RWPE2 (cell line): ENCODE measurements at regions not wholly inside any gene's neighbourhood (a gene's known extent, or its start where the extent isn't known, plus 50 kb on each side); places are given as distances from the start of the nearest gene placed in this dataset.
A peak's percentile ranks its signal among the peaks of the same experiment; 100 is the strongest.

Experiments used
- ATAC-seq: fragments of 200-7000 bp; cut with Tn5 transposase; 3 replicates; pipeline ENCODE4 v1.9.1; 2021; ENCODE audit warnings: low read depth
- DNase-seq: peaks from one replicate; pipeline ENCODE4 v3.0.0-alpha.2; 2020; ENCODE audit warnings: low spot score
- H3K27ac ChIP-seq: fragments of 450-650 bp; 2 replicates; pipeline ENCODE4 v1.5.1; 2017; ENCODE audit warnings: mild to moderate bottlenecking; ENCODE audit not compliant: poor library complexity, severe bottlenecking
- H3K27me3 ChIP-seq: fragments of 250-450 bp; sonication (Bioruptor Pico); 2 replicates; pipeline ENCODE4 v1.5.1; 2021; ENCODE audit warnings: mild to moderate bottlenecking, moderate library complexity; ENCODE audit not compliant: insufficient read depth, poor library complexity, severe bottlenecking
- H3K36me3 ChIP-seq: fragments of 250-450 bp; sonication (Bioruptor Pico); 2 replicates; pipeline ENCODE4 v1.5.1; 2020; ENCODE audit warnings: low read depth, mild to moderate bottlenecking, moderate library complexity
- H3K4me1 ChIP-seq: fragments of 250-450 bp; sonication (Bioruptor Pico); 2 replicates; pipeline ENCODE4 v1.5.1; 2021; ENCODE audit warnings: mild to moderate bottlenecking, moderate library complexity; ENCODE audit not compliant: insufficient read depth, poor library complexity, severe bottlenecking
- H3K4me3 ChIP-seq: fragments of 250-450 bp; sonication (Bioruptor Pico); 2 replicates; pipeline ENCODE4 v1.5.1; 2021; ENCODE audit warnings: mild to moderate bottlenecking, moderate library complexity; ENCODE audit not compliant: severe bottlenecking
- H3K9me3 ChIP-seq: fragments of 250-450 bp; sonication (Bioruptor Pico); 2 replicates; pipeline ENCODE4 v1.5.1; 2021; ENCODE audit warnings: mild to moderate bottlenecking, moderate library complexity; ENCODE audit not compliant: severe bottlenecking
- TF ChIP-seq, protein P1 (sequence below): fragments of 450-650 bp; IDR thresholded peaks from one replicate; pipeline ENCODE4 v1.5.1; 2017; ENCODE audit warnings: mild to moderate bottlenecking, moderate library complexity; ENCODE audit not compliant: poor library complexity, severe bottlenecking

DNA sequence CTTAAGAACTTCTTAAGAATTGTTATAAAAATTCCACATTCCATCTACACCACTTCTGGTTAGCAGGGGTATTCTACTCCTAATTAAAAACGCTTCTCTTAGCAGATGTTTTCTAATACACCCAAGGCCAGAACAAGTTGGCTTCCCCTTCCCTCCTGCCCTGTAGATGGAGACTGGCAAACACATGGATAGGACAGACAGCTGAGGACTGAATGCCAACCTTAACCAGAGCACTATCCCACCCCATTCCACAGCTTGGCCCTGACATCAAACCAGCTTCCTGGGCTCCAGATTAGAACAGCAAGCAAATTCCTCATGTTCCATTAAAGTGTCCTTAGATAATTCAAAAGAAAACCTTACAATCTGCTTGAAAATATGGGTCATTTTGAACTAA is 56.6 kb upstream of the IL6 start:
- ATAC-seq (no peak), DNase-seq (no peak)
- Histone ChIP-seq H3K36me3 (no peaks in the 10 kb centered on the region), H3K4me1 (peaks cover 46% of the 10 kb centered on the region), H3K27me3 (no peaks in the 10 kb centered on the region), H3K27ac (no peak overlapping the region), H3K4me3 (no peak overlapping the region), H3K9me3 (peaks cover 2% of the 10 kb centered on the region)
- TF ChIP-seq, protein P1, sequence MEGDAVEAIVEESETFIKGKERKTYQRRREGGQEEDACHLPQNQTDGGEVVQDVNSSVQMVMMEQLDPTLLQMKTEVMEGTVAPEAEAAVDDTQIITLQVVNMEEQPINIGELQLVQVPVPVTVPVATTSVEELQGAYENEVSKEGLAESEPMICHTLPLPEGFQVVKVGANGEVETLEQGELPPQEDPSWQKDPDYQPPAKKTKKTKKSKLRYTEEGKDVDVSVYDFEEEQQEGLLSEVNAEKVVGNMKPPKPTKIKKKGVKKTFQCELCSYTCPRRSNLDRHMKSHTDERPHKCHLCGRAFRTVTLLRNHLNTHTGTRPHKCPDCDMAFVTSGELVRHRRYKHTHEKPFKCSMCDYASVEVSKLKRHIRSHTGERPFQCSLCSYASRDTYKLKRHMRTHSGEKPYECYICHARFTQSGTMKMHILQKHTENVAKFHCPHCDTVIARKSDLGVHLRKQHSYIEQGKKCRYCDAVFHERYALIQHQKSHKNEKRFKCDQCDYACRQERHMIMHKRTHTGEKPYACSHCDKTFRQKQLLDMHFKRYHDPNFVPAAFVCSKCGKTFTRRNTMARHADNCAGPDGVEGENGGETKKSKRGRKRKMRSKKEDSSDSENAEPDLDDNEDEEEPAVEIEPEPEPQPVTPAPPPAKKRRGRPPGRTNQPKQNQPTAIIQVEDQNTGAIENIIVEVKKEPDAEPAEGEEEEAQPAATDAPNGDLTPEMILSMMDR = no peak

DNA sequence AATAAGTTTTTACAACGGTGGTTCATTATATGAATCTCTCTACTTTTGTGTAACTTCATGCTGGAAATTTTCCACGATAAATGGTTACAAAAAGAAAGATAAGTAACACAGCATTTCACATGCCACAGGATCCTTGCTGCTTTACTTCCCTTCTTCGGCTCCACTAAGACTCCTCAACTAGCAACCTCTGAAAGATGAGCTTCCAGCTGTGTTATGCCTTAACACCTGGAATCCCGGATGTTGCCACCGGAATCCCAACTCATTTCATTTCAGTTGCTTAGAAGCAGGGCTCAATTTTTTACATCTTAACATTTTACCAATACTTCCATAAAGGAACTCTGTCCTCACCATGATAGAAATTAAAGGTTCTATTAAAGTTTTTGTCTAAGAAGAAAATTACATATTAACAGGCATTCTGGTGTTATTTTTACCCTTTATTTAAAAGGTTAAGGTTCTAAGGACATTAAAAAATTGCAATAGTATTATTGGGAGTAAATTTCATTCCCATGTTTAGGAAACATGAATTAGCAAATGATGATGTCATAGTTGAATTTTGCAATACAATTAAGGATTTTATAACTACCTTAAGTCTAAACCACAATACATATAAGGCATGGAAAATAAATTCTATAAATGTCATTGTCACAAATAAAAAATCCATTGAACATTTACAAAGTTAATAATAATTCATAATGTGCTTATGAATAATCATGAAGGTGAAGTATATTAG is 57.1 kb upstream of the IL6 start:
- H3K27me3 ChIP-seq = no peaks in the 10 kb centered on the region
- peaks cover 43% of the 10 kb centered on the region for H3K4me1 ChIP-seq
- ATAC-seq (no peak), DNase-seq (no peak)
- H3K36me3 ChIP-seq = no peaks in the 10 kb centered on the region
- peaks cover 2% of the 10 kb centered on the region for H3K9me3 ChIP-seq
- TF ChIP-seq, protein P1 = no peak
- no peak overlapping the region for H3K4me3 ChIP-seq
- H3K27ac ChIP-seq = no peak overlapping the region

DNA sequence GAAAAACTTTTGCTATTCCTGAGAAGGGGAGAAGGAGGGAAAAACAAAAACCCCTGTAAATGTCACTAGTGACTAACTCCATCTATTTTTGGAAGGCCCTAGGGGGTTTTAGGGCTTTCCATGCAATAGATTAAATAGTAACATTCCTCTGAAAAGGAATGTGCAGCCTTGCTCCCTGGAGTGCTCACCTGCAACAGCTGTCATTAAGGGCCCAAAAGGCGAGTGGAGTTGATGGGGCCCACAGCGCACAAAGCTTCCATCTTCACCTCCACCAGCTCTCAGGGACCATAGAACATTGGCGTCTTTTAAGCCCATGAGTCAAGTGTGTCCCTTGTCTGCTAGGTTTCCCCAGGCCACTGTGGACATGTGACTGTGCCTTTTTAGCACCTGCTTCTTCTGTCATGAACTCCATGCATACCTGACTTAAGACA is 58.0 kb upstream of the IL6 start:
- Histone ChIP-seq H3K27me3 (no peaks in the 10 kb centered on the region), H3K36me3 (no peaks in the 10 kb centered on the region), H3K4me3 (no peak overlapping the region), H3K27ac (no peak overlapping the region), H3K9me3 (peaks cover under 1% of the 10 kb centered on the region), H3K4me1 (peaks cover 43% of the 10 kb centered on the region)
- TF ChIP-seq, protein P1 = no peak
- DNase-seq = no peak
- no peak for ATAC-seq

DNA sequence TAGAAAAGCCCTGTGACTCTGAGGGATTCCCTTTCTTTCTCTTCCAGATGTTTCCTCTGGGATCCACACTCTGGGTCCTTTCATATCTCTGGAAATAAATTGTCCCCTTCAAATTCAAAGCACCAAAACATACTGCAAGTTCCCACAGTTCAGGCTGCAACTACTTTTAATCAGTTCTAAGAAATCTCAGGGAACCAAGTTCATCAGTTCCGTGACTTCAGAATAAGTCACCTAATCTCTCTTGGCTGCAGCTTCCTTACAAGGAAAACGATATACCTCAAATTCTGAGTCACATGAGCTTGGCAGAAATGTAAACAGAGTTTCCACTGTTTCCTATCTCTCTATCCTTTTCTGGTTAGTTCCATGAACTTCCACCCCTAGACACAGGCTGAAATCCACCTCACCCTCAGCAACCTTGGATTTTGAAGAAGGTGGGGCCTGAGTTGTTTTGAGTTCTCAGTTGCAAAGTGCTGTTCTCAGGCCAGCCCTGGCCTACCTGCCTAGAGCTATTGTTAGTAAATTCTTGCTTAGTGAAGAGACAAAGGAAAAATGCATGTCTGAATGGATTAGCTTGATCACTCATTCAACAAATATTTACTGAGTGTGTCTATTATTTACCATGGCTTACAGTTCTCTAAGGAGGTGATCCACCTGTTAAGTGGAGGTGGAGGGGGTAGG is 59.3 kb upstream of the IL6 start:
- peak; percentile 91 for ATAC-seq
- Histone ChIP-seq H3K27ac (peak overlapping the region; percentile 87), H3K4me3 (no peak overlapping the region), H3K36me3 (no peaks in the 10 kb centered on the region), H3K4me1 (peaks cover 45% of the 10 kb centered on the region), H3K9me3 (no peaks in the 10 kb centered on the region), H3K27me3 (no peaks in the 10 kb centered on the region)
- TF ChIP-seq, protein P1 = no peak
- peak; percentile 84 for DNase-seq

DNA sequence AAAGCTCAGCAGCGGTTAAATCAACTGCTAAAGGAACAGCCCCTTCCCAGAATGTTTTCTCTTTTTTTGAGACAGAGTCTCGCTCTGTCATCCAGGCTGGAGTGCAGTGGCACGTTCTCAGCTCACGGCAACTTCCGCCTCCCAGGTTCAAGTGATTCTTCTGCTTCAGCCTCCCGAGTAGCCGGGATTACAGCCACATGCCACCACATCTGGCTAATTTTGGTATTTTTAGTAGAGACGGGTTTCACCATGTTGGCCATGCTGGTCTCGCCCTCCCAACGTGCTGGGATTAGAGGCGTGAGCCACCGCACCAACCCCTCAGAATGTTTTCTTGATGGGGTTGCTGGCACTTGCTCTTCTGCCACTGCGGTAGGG is 59.8 kb upstream of the IL6 start:
- Histone ChIP-seq H3K4me1 (peaks cover 42% of the 10 kb centered on the region), H3K27ac (peak overlapping the region; percentile 87), H3K4me3 (no peak overlapping the region), H3K27me3 (no peaks in the 10 kb centered on the region), H3K9me3 (no peaks in the 10 kb centered on the region), H3K36me3 (no peaks in the 10 kb centered on the region)
- TF ChIP-seq, protein P1 = no peak
- DNase-seq (no peak), ATAC-seq (no peak)
